CD4-positive, alpha-beta T cell (primary cell): ENCODE measurements at regions not wholly inside any gene's neighbourhood (a gene's known extent, or its start where the extent isn't known, plus 50 kb on each side); places are given as distances from the start of the nearest gene placed in this dataset.

ENCODE experiments used
- ATAC-seq: fragments of 200-7000 bp; cut with Tn5 transposase; one replicate; pipeline ENCODE4 v1.10.0; 2022; ENCODE audit warnings: mild to moderate bottlenecking; ENCODE audit not compliant: poor library complexity
- CTCF ChIA-PET: fragments of 350-600 bp; sonication (Branson Sonifier 250); formaldehyde crosslinking; loops from one replicate; lab custom pipeline; 2021; ENCODE audit warnings: antibody characterized with exemption, inconsistent platforms; lab: Charles Lee
- POLR2A ChIA-PET: fragments of 350-600 bp; sonication (Branson Sonifier 250); formaldehyde crosslinking; loops from one replicate; lab custom pipeline; 2021; ENCODE audit warnings: antibody characterized with exemption, inconsistent platforms; lab: Charles Lee
- DNase-seq, 14 experiments: peaks; one replicate each; pipeline ENCODE4 v3.0.0-alpha.2; 2013 to 2020; ENCODE audit warnings: mixed read lengths in 2 of 14
- H3K27ac ChIP-seq, 2 donors: one replicate each; pipeline versions ENCODE4 v1.5.1 to v1.7.0; 2013; ENCODE audit warnings: low read length in 2 of 2, low read depth in 1 of 2, mild to moderate bottlenecking in 1 of 2
- H3K27me3 ChIP-seq, 2 experiments: 1 replicate in 1 of 2; 2 replicates in 1 of 2; pipeline versions ENCODE4 v1.6.1 to v1.7.0; 2013; ENCODE audit warnings: low read length in 2 of 2, control low read depth in 1 of 2, mild to moderate bottlenecking in 1 of 2, moderate library complexity in 1 of 2; ENCODE audit not compliant: insufficient read depth in 2 of 2, control insufficient read depth in 1 of 2
- H3K36me3 ChIP-seq: one replicate; pipeline ENCODE4 v1.6.1; 2013; ENCODE audit warnings: low read length, control low read depth; ENCODE audit not compliant: insufficient read depth
- H3K4me1 ChIP-seq: one replicate; pipeline ENCODE4 v1.6.1; 2013; ENCODE audit warnings: low read length, control low read depth; ENCODE audit not compliant: insufficient read depth
- H3K4me3 ChIP-seq: one replicate; pipeline ENCODE4 v1.5.1; 2013; ENCODE audit warnings: mild to moderate bottlenecking, low read length, moderate library complexity
- H3K9me3 ChIP-seq, 2 experiments: 1 replicate in 1 of 2; 2 replicates in 1 of 2; pipeline versions ENCODE4 v1.6.1 to v1.7.0; 2013; ENCODE audit warnings: low read length in 2 of 2, mild to moderate bottlenecking in 2 of 2, control low read depth in 1 of 2, moderate library complexity in 1 of 2; ENCODE audit not compliant: control insufficient read depth in 1 of 2, insufficient read depth in 1 of 2
- H3K27ac Mint-ChIP-seq: one replicate; pipeline ENCODE4 v1.8.0; 2020; ENCODE audit warnings: mixed read lengths
- H3K27me3 Mint-ChIP-seq: one replicate; pipeline ENCODE4 v1.8.0; 2021; ENCODE audit warnings: mixed read lengths
- H3K36me3 Mint-ChIP-seq: one replicate; pipeline ENCODE4 v1.8.0; 2021; ENCODE audit warnings: low read depth, mixed read lengths
- H3K4me1 Mint-ChIP-seq: one replicate; pipeline ENCODE4 v1.8.0; 2021; ENCODE audit warnings: low read depth, mixed read lengths
- H3K4me3 Mint-ChIP-seq: one replicate; pipeline ENCODE4 v1.8.0; 2020; ENCODE audit warnings: mild to moderate bottlenecking, mixed read lengths
- H3K9me3 Mint-ChIP-seq: one replicate; pipeline ENCODE4 v1.8.0; 2020; ENCODE audit warnings: mixed read lengths
- CTCF ChIP-seq: fragments of 200-600 bp; IDR thresholded peaks from one replicate; pipeline ENCODE4 v1.8.0; 2022; ENCODE audit warnings: antibody characterized with exemption, mild to moderate bottlenecking
- intact Hi-C, 2 experiments: fragments of 100-400 bp; cut with DNase I in 1 of 2; cut with micrococcal nuclease in 1 of 2; formaldehyde crosslinking; loops; one replicate each; pipeline versions ENCODE4 v1.15.1 to v1.9.0; 2023 to 2025; cut with DNase I, micrococcal nuclease

DNA sequence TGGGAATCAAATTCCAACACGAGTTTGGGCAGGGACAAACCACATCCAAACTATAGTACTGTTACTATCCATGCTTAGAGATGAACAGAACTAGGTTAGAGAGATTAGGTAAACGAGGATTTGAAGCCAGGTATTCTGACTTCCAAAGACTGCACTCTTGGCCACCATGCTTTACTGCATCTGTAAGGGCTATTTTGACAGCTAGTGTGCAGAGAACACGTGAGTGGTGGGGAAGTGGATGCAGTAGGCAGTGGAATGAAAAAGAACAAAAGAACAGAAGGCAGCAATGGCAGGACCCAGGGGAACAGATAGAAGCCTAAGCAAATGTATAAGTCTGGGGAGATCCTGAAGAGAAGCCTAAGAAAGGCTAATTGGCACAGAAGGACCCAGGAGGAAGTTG is 59.1 kb upstream of the GJA8 start:
- peaks cover 11% of the 10 kb centered on the region for H3K27me3 Mint-ChIP-seq
- no peak overlapping the region for H3K4me3 Mint-ChIP-seq
- H3K36me3 ChIP-seq = no peaks in the 10 kb centered on the region
- no peaks in the 10 kb centered on the region for H3K9me3 Mint-ChIP-seq
- no peak overlapping the region for H3K27ac Mint-ChIP-seq
- no peaks in the 10 kb centered on the region for H3K36me3 Mint-ChIP-seq
- H3K27me3 ChIP-seq = peaks cover 0 to 5% of the 10 kb centered on the region in 2 experiments
- no peaks in the 10 kb centered on the region for H3K9me3 ChIP-seq
- no peak for TF ChIP-seq CTCF
- no peak overlapping the region for H3K27ac ChIP-seq
- DNase-seq (no peak), ATAC-seq (no peak)
- no peaks in the 10 kb centered on the region for H3K4me1 ChIP-seq
- H3K4me3 ChIP-seq = no peak overlapping the region
- POLR2A ChIA-PET = no interaction called here
- CTCF ChIA-PET = no interaction called here
- H3K4me1 Mint-ChIP-seq = no peaks in the 10 kb centered on the region
- intact Hi-C loops = no loop called here

GRCh38 chr1:147847831-147848230 is 54.8 kb upstream of the GJA8 start:
- H3K27me3 Mint-ChIP-seq = peaks cover 14% of the 10 kb centered on the region
- Histone ChIP-seq H3K27me3 (peaks cover 0 to 5% of the 10 kb centered on the region in 2 experiments), H3K4me3 (no peak overlapping the region), H3K4me1 (no peaks in the 10 kb centered on the region), H3K9me3 (no peaks in the 10 kb centered on the region), H3K36me3 (no peaks in the 10 kb centered on the region), H3K27ac (no peak overlapping the region)
- H3K4me3 Mint-ChIP-seq = no peak overlapping the region
- no peak for DNase-seq
- POLR2A ChIA-PET = no interaction called here
- no peak overlapping the region for H3K27ac Mint-ChIP-seq
- no peak for TF ChIP-seq CTCF
- no peaks in the 10 kb centered on the region for H3K9me3 Mint-ChIP-seq
- no peaks in the 10 kb centered on the region for H3K4me1 Mint-ChIP-seq
- no peak for ATAC-seq
- intact Hi-C loops = loop anchor here in 1 of 2 experiments (1.0 to 5.0 kb wide), 2 partner anchors 12 to 51 kb away; no protein-coding TSS in a partner anchor
- CTCF ChIA-PET = no interaction called here
- H3K36me3 Mint-ChIP-seq = no peaks in the 10 kb centered on the region

- Histone ChIP-seq H3K36me3 (no peaks in the 10 kb centered on the region), H3K9me3 (no peaks in the 10 kb centered on the region), H3K4me3 (no peak overlapping the region), H3K27ac (no peak overlapping the region), H3K27me3 (peaks cover 0 to 8% of the 10 kb centered on the region in 2 experiments), H3K4me1 (no peaks in the 10 kb centered on the region)
- ChIA-PET CTCF (no interaction called here), POLR2A (no interaction called here)
- Mint-ChIP-seq H3K36me3 (no peaks in the 10 kb centered on the region), H3K27ac (no peak overlapping the region), H3K9me3 (no peaks in the 10 kb centered on the region), H3K4me3 (no peak overlapping the region), H3K4me1 (no peaks in the 10 kb centered on the region), H3K27me3 (peaks cover 20% of the 10 kb centered on the region)
- ATAC-seq = no peak
- intact Hi-C loops = loop anchor here in 1 of 2 experiments (5.0 kb wide), 1 partner anchor 52 kb away; no protein-coding TSS in a partner anchor
- TF ChIP-seq CTCF = no peak
- no peak for DNase-seq
Measured at GRCh38 chr1:147849098-147849895, 53.3 kb upstream of the GJA8 start.
